ENCODE measurements at regions not wholly inside any gene's neighbourhood (a gene's known extent, or its start where the extent isn't known, plus 50 kb on each side); places are given as distances from the start of the nearest gene placed in this dataset.

DNA sequence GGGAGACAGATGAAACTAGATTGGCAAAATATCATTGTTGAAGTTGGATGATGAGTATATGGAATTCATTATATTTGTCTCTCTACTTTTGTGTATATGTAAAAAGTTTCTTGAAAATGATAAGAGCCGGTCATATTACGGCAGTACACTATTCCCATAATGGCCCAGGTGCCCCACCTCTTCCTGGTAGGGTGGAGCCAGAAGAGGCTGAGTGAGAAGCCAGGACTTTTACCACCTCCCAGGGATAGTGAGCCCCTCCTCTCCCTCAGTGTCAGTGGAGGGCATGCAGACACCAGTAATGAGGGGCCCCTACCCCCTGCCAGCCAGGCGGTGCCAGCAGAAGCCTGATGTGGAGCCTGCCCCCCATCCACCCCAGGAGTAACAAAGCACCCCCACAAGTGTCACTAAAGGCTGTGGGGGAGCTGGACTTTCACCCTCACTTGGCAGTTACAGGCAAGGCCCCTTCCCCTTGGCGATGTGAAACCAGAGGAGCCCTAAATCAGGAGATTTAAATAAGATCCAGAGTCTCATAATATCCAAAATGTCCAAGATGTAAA is 198.9 kb upstream of the RBBP8 start:
- no peak for TF ChIP-seq SMC3 (conservative IDR thresholded peaks at IDR 0.05; ENCODE audit: poor library complexity)
- no peak for TF ChIP-seq TAF1 (IDR thresholded peaks at IDR 0.05; ENCODE audit: low read depth)
- TF ChIP-seq, protein P1, sequence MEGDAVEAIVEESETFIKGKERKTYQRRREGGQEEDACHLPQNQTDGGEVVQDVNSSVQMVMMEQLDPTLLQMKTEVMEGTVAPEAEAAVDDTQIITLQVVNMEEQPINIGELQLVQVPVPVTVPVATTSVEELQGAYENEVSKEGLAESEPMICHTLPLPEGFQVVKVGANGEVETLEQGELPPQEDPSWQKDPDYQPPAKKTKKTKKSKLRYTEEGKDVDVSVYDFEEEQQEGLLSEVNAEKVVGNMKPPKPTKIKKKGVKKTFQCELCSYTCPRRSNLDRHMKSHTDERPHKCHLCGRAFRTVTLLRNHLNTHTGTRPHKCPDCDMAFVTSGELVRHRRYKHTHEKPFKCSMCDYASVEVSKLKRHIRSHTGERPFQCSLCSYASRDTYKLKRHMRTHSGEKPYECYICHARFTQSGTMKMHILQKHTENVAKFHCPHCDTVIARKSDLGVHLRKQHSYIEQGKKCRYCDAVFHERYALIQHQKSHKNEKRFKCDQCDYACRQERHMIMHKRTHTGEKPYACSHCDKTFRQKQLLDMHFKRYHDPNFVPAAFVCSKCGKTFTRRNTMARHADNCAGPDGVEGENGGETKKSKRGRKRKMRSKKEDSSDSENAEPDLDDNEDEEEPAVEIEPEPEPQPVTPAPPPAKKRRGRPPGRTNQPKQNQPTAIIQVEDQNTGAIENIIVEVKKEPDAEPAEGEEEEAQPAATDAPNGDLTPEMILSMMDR (IDR thresholded peaks at IDR 0.05; ENCODE audit: poor library complexity, severe bottlenecking) = no peak
- TF ChIP-seq, protein P2, sequence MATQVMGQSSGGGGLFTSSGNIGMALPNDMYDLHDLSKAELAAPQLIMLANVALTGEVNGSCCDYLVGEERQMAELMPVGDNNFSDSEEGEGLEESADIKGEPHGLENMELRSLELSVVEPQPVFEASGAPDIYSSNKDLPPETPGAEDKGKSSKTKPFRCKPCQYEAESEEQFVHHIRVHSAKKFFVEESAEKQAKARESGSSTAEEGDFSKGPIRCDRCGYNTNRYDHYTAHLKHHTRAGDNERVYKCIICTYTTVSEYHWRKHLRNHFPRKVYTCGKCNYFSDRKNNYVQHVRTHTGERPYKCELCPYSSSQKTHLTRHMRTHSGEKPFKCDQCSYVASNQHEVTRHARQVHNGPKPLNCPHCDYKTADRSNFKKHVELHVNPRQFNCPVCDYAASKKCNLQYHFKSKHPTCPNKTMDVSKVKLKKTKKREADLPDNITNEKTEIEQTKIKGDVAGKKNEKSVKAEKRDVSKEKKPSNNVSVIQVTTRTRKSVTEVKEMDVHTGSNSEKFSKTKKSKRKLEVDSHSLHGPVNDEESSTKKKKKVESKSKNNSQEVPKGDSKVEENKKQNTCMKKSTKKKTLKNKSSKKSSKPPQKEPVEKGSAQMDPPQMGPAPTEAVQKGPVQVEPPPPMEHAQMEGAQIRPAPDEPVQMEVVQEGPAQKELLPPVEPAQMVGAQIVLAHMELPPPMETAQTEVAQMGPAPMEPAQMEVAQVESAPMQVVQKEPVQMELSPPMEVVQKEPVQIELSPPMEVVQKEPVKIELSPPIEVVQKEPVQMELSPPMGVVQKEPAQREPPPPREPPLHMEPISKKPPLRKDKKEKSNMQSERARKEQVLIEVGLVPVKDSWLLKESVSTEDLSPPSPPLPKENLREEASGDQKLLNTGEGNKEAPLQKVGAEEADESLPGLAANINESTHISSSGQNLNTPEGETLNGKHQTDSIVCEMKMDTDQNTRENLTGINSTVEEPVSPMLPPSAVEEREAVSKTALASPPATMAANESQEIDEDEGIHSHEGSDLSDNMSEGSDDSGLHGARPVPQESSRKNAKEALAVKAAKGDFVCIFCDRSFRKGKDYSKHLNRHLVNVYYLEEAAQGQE (IDR thresholded peaks at IDR 0.05; ENCODE audit: borderline replicate concordance) = no peak
- no peak for TF ChIP-seq EZH2 (IDR thresholded peaks at IDR 0.05; ENCODE audit: borderline replicate concordance, insufficient read depth, low read length, poor library complexity, severe bottlenecking)
- TF ChIP-seq RAD21 (conservative IDR thresholded peaks at IDR 0.05) = no peak
- TF ChIP-seq EP300 (conservative IDR thresholded peaks at IDR 0.05; ENCODE audit: poor library complexity, severe bottlenecking) = no peak
- TF ChIP-seq MXI1 (conservative IDR thresholded peaks at IDR 0.05; ENCODE audit: poor library complexity, severe bottlenecking) = no peak
- TF ChIP-seq POLR2AphosphoS5 (IDR thresholded peaks at IDR 0.05) = no peak

Measured in neural cell (in vitro differentiated cells).